ENCODE measurements at regions not wholly inside any gene's neighbourhood (a gene's known extent, or its start where the extent isn't known, plus 50 kb on each side); places are given as distances from the start of the nearest gene placed in this dataset.

DNA sequence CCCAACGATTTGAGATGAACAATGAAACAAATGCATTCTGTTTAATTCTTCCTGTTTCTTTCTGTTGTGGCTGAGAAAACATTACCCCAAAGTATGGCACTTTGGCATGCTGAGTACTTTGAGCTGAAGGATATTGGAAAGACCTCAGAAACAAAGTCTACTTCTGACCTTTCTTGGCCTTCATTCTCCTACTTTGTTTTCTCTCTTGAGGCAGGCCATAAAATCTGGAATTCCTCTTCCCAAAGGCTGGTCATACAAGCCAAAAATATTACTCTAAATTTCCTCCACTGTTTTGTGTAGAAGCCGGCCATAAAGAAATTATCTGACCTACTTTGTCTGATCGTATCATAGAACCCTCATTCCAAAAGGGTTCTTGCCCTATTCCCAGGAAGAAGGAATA is 1048.2 kb downstream of the TECRL start:
- ATAC-seq (no peak), DNase-seq (ENCODE audit: low spot score in 2 of 2) (no peak)
- H3K27ac Mint-ChIP-seq = no peak overlapping the region
- H3K36me3 Mint-ChIP-seq = no peaks in the 10 kb centered on the region
- peaks cover 9 to 20% of the 10 kb centered on the region in 2 donors for H3K9me3 Mint-ChIP-seq

DNA sequence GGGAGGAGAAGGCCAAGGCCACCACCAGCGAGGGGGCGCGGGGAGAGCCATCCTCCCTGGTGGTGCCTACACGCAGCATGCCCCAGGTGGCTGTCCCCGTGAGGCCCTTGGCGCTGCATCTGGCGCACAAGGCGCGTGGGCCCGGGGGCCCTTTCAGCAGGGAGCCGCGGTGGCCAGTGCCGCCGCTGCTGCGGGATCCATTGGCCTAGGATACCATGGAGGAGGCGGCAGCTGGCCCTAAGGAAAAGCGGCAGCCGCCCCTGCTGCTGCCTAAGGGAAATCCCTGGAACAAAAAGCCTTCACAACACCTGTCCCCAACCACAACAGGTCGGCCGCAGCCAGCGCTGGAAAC is 1059.6 kb downstream of the TECRL start:
- no peak for DNase-seq (ENCODE audit: low spot score in 2 of 2)
- ATAC-seq = no peak
- peaks cover 0 to 12% of the 10 kb centered on the region in 2 donors for H3K36me3 Mint-ChIP-seq
- H3K9me3 Mint-ChIP-seq = peaks cover 23 to 27% of the 10 kb centered on the region in 2 donors
- no peak overlapping the region for H3K27ac Mint-ChIP-seq

DNA sequence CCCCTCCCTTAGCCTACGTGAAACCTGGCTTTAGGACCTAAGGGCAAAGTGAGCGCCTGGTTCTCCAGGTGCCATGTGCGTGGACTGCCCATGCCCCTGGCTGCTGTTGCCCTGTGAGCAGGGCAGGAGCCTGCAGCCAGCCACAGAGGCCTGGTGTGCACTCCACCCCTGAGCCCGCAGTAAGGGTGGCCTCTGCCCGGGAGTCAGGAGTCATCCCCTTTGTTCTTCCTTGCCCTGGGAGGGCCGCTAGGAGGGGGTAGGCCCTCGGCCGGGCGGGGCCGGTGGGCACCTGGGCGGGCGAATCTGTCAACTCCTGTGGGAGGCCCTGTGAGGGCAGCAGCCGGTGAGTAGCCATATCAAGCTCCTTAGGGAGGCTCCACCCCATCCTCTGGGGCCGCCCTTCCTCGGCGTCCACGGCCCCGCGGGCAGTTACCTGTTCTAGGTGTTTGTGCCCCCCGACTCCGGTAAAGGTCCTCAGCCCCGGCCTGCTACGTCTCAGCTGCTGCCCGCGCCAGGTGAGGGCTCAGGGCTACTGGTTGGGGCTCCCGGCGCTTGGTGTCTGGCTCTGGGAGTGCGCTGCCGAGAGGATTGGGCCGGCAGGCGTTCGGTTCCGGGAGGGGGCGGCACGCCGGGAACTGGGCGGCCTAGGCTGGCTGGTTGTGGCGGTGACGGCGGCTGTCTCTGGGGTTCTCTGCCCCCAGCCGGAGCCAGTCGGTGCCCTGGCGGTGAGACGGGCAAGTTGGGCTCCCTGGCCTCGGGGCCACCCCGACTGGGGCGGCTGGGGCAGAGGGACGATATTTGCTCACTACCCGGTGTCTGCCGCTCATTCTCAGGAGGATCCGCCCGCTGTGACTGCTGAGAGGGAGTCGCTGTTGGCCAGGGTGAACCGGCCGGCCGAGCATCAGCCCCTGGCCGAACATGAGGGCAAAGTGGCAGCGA is 1060.2 kb downstream of the TECRL start:
- ATAC-seq = no peak
- Mint-ChIP-seq H3K27ac (no peak overlapping the region), H3K9me3 (peaks cover 23 to 24% of the 10 kb centered on the region in 2 donors), H3K36me3 (peaks cover 0 to 12% of the 10 kb centered on the region in 2 donors)
- no peak for DNase-seq (ENCODE audit: low spot score in 2 of 2)

DNA sequence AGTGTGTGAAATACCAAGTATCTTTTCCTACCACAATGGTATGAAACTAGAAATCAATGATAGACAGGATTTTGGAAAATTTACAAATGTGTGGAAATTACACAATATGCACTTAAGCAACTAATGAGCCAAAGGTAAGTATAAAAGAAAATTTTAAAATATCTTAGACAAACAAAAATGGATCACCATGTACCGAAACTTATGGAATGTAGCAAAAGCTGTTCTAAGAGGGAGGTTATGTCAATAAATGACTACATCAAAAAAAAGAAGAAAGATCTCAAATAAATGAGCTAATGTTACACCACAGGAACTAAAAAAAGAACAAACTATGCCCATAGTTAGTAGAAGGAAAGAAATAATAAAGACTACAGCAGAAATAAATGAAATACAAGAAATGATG is 1084.1 kb downstream of the TECRL start:
- Mint-ChIP-seq H3K9me3 (peaks cover 16 to 25% of the 10 kb centered on the region in 2 donors), H3K27ac (no peak overlapping the region), H3K36me3 (peaks cover 0 to 8% of the 10 kb centered on the region in 2 donors)
- ATAC-seq (no peak), DNase-seq (ENCODE audit: low spot score in 2 of 2) (no peak)

DNA sequence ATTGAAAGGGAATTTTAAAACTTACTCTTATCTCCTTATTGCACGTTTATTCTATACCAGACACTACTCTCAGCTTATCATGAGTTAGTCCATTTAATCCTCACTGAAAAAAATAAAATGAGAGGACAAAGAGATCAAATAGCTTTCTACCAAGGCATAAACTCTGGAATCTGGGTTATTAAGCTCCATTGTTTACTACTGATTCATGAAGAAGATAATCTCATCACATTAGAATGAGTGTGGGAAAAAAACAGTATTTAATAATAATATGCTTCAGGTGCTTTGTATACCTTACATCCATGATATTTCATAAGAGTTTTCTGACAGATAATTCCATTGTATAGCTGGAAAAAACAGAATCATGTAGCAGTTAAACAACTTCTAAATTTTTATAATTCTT is 1092.6 kb downstream of the TECRL start:
- H3K36me3 Mint-ChIP-seq = no peaks in the 10 kb centered on the region

DNA sequence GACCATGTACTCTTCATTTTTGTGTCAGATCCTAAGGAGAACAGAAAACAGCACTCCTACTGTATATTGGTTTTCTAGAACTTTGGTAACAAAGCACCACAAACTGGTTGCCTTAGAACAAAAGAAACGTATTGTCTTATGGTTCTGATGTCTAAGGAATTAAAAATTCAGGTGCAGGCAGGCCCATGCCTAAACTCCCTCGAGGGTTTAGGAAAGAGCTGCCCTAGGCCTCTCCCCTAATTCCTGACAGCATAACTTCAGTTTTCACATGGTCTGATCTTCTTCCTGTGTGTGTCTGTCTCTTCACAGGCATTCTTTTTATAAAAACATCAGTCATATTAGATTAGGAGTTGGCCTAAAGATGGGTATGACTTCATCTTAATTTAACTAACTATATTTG is 1093.6 kb downstream of the TECRL start:
- ATAC-seq (no peak), DNase-seq (ENCODE audit: low spot score in 2 of 2) (no peak)
- H3K27ac Mint-ChIP-seq = no peak overlapping the region
- H3K9me3 Mint-ChIP-seq = peaks cover 5 to 7% of the 10 kb centered on the region in 2 donors
- no peaks in the 10 kb centered on the region for H3K36me3 Mint-ChIP-seq

More for the DNA sequence above, 1092.6 kb downstream of the TECRL start:
- H3K27ac Mint-ChIP-seq = no peak overlapping the region
- H3K9me3 Mint-ChIP-seq = peaks cover 4 to 5% of the 10 kb centered on the region in 2 donors
- DNase-seq (ENCODE audit: low spot score in 2 of 2) = no peak
- no peak for ATAC-seq

DNA sequence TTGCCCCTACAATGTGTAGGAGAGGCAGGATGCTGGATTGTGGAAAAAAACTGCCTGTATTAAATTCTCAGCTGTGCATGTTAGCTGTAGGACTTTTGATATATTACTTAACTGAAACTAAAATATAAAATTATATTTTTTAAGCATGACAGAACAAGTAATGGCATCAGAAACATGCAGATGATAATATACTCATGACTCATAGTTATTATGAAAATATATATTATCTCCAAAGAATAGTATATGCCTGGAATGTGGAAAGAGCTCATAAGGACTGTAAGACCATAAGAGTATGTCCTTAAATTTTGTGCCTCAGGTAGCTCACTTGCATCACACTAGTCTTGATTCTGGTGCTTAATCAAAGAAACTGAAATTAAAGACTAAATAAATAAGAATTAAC is 1100.6 kb downstream of the TECRL start:
- H3K9me3 Mint-ChIP-seq = peaks cover 5 to 8% of the 10 kb centered on the region in 2 donors
- no peak overlapping the region for H3K27ac Mint-ChIP-seq
- no peaks in the 10 kb centered on the region for H3K36me3 Mint-ChIP-seq
- ATAC-seq = no peak
- no peak for DNase-seq (ENCODE audit: low spot score in 2 of 2)

DNA sequence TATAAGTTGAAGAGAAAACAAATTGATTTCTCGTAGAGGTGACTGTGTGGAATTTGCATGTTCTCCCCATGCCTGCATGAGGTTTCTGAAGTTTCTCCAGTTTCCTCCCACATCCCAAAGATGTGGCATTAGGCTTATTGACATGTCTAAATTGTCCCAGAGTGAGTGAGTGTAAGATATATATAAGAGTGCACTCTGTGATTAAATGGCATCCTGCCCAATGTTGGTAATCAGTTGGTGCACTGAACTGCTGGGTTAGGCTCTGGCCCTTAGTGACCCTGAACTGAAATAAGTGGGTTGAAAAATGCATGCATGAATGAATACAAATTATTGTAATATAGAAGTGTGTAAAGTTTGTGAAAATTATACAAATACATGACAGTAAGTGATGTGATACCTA is 1106.5 kb downstream of the TECRL start:
- Mint-ChIP-seq H3K27ac (no peak overlapping the region), H3K9me3 (peaks cover 4 to 5% of the 10 kb centered on the region in 2 donors), H3K36me3 (no peaks in the 10 kb centered on the region)
- ATAC-seq (no peak), DNase-seq (ENCODE audit: low spot score in 2 of 2) (no peak)

DNA sequence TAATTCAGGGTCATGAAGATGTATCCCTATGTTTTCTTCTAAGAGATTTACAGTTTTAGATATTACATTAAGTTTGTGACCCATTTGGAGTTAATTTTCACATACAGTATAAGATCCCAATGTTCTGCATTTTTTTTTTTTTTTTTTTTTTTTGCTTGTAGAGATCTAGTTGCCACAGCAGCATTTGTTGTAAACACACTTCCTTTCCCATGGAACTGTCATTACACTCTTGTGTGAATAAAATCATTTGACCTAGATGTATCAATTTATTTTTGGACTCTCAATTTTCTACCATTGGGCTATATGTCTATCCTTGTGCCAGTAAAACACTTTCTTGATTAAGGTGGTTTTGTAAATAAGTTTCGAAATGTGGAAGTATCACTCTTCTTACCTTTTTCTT is 1107.2 kb downstream of the TECRL start:
- H3K27ac Mint-ChIP-seq = no peak overlapping the region
- DNase-seq (ENCODE audit: low spot score in 2 of 2) (no peak), ATAC-seq (no peak)
- peaks cover 5 to 7% of the 10 kb centered on the region in 2 donors for H3K9me3 Mint-ChIP-seq
- H3K36me3 Mint-ChIP-seq = no peaks in the 10 kb centered on the region

DNA sequence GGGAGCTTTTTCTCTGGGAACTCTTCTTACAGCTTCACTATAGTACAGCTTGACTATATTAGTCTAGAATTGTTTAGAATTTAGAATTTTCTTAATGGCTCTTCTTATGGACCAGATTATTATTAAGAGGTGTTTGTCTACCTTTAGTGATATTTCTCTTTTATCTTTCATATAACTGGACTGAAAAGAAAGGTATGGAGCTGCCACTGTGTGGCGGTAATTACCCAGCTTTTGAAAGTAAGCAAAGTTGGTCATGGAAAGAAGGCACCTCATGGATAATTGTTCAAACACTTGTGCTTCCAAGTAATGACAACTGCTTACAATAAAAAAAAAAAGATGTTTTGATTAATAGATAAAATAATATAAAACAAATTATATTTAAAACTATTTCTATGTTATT is 1112.5 kb downstream of the TECRL start:
- H3K27ac Mint-ChIP-seq = no peak overlapping the region
- peaks cover 5 to 10% of the 10 kb centered on the region in 2 donors for H3K9me3 Mint-ChIP-seq
- ATAC-seq = no peak
- no peaks in the 10 kb centered on the region for H3K36me3 Mint-ChIP-seq
- no peak for DNase-seq (ENCODE audit: low spot score in 2 of 2)

DNA sequence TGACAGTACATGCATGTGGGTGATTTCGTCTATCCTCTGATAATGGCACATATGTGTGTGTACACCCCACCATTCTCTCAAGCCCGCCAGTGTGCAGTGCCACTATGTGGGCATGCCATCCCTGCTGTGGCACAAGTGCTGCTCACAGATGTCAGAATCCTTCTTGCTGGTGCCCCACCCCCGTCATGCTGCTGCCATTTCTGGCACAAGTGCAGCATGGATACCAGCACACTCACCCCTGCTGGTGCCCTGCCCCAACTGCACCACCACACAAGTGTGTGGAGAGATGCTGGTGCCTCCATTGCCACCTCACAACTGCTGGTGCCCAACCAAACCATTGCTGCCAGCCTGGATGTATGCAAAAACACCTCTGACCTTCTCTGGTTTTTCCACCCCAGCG is 1133.8 kb downstream of the TECRL start:
- peaks cover 27 to 37% of the 10 kb centered on the region in 2 donors for H3K9me3 Mint-ChIP-seq
- ATAC-seq = no peak

DNA sequence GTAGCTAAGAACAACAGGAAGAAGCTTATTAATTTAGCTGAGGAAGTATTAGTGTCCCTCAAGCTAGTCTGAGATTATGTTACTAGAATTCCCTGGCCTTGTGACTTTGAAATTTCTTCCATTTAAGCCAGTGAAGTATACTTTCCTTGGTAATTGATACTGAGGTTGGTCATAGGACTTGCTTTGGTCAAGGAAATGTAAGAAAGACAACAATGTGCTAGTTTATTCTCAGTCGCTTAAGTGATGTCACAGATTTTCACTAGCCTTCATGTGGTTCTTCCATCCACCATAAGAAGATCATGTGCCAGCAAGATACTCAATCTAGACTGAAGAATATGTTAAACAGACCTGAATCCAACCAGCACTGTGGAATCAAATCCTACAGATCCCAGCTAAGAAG is 1140.1 kb downstream of the TECRL start:
- Mint-ChIP-seq H3K27ac (no peak overlapping the region), H3K36me3 (no peaks in the 10 kb centered on the region), H3K9me3 (peaks cover 8 to 19% of the 10 kb centered on the region in 2 donors)
- no peak for ATAC-seq
- DNase-seq (ENCODE audit: low spot score in 2 of 2) = no peak

More for the DNA sequence above, 1133.8 kb downstream of the TECRL start:
- Mint-ChIP-seq H3K27ac (no peak overlapping the region), H3K36me3 (peaks cover 0 to 7% of the 10 kb centered on the region in 2 donors)
- DNase-seq (ENCODE audit: low spot score in 2 of 2) = no peak

DNA sequence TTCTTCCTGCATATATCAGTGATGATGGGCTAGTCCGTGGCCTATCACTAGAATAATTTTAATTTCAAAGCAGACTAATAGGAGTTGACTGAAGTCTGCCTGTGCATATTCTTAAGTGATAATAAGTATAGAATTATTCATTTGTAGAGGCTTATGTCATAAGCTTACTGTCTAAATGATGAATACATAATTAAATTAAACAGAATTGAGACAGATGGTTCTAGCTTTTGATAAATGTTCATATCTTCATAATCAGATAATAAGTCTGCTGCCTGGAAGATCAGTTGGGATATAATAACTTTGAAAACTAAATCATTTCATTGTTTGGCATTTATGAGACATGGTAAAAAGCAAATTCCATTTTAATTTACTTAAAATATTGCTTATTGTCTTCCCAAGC is 1175.6 kb downstream of the TECRL start:
- ATAC-seq = no peak
- Mint-ChIP-seq H3K9me3 (peaks cover 10 to 12% of the 10 kb centered on the region in 2 donors), H3K36me3 (no peaks in the 10 kb centered on the region), H3K27ac (no peak overlapping the region)
- DNase-seq (ENCODE audit: low spot score in 2 of 2) = no peak

DNA sequence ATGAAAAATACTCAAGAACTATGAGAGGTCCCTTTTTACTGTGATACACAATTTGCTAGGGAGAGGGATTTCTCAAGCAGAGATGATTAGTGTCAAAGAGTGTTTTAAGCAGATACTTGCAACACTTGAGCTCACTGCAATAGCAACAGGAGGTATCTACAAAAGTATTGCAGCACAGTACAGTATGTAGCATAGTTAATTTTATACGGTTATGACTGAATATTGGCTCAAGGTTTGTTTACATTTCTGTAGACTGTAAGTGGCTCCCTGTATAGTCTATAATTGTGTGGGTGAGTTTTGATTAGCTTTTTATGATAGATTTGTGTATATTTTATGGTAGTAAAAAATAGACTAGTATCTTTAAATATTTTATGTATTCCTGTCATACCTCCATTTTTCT is 1177.2 kb downstream of the TECRL start:
- no peak for DNase-seq (ENCODE audit: low spot score in 2 of 2)
- Mint-ChIP-seq H3K27ac (no peak overlapping the region), H3K9me3 (peaks cover 11 to 14% of the 10 kb centered on the region in 2 donors), H3K36me3 (no peaks in the 10 kb centered on the region)
- ATAC-seq = no peak

DNA sequence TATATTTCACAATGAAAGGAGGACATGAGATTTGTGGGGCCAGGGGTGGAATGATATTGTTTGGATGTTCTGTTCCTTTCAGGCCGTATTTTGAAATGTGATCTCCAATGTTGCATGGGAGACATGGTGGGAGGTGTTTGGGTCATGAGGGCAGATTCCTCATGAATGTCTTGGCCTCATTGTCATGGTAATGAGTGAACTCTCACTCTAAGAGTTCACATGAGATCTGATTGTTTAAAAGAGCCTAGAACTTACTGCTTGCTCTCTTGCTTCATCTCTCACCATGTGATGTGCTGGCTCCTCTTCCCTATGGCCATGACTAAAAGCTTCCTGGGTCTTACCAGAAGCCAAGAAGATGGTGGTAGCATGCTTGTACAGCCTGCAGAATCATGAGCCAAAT is 1183.0 kb downstream of the TECRL start:
- ATAC-seq = no peak
- H3K9me3 Mint-ChIP-seq = peaks cover 21 to 22% of the 10 kb centered on the region in 2 donors
- no peaks in the 10 kb centered on the region for H3K36me3 Mint-ChIP-seq
- DNase-seq (ENCODE audit: low spot score in 2 of 2) = no peak
- H3K27ac Mint-ChIP-seq = no peak overlapping the region

DNA sequence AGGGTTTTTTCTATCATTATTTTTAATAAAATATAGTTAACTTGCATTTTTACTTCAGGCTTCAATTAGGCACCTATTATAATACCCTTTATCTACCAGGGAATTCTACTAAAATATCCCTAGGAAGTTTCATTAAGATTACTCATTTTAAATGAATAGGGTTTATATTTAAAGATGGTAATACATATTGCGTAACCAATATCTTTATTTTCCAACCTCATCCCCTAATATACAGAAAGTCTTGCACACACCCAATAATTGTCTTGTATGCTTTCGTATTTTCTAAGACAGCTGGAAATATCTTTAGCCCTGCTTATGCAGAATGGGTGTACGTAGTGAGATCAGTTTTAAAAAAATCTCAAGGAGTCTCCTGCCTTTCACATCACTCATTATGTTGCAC is 1186.8 kb downstream of the TECRL start:
- ATAC-seq = no peak
- peaks cover 0 to 12% of the 10 kb centered on the region in 2 donors for H3K36me3 Mint-ChIP-seq
- DNase-seq (ENCODE audit: low spot score in 2 of 2) = no peak
- H3K9me3 Mint-ChIP-seq = peaks cover 35 to 37% of the 10 kb centered on the region in 2 donors
- no peak overlapping the region for H3K27ac Mint-ChIP-seq

DNA sequence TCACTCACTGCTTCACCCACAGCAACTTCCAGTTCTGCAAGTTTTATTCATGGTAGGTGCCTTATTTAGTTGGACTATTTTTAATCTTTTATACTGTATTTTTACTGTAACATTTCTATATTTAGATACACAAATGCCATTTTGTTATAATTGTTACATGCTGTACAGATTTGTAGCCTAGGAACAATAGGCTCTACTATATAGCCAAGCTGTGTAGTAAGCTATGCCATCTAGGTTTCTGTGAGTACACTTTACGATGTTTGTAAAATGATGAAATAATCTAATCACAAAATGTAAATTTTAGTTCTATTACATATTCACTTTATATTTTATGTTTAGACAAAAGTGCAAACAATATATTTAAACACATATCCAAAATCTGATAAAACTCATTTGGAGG is 1187.8 kb downstream of the TECRL start:
- no peak for ATAC-seq
- peaks cover 34 to 40% of the 10 kb centered on the region in 2 donors for H3K9me3 Mint-ChIP-seq

DNA sequence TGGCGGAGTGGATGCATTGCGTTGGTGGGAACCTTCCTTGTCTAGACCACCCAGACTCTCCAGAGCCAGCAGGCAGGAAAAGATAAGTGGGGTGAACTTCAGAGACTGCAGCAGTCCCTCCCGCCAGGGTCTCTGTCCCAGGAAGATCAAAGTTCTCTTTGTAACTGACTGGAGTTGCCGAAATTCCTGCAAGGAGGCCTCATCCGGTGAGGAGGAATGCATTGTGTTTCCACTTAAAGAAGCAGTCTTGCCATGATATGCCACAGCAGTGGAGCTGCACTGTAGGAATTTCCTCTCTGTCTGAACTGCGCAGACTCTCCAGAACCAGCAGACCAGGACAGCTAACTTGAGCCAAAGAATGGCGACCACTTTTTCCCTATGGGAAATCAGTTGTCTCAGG is 1190.4 kb downstream of the TECRL start:
- no peak overlapping the region for H3K27ac Mint-ChIP-seq
- DNase-seq (ENCODE audit: low spot score in 2 of 2) (no peak), ATAC-seq (no peak)
- peaks cover 38 to 43% of the 10 kb centered on the region in 2 donors for H3K9me3 Mint-ChIP-seq
- H3K36me3 Mint-ChIP-seq = peaks cover 0 to 12% of the 10 kb centered on the region in 2 donors

More for the DNA sequence above, 1187.8 kb downstream of the TECRL start:
- no peak for DNase-seq (ENCODE audit: low spot score in 2 of 2)
- Mint-ChIP-seq H3K27ac (no peak overlapping the region), H3K36me3 (peaks cover 0 to 12% of the 10 kb centered on the region in 2 donors)

Measured in activated naive CD4-positive, alpha-beta T cell treated with anti-CD3 and anti-CD28 coated beads, Interleukin-2, amount 50 U/mL, for 72 hours (primary cell).